ENCODE measurements at regions not wholly inside any gene's neighbourhood (a gene's known extent, or its start where the extent isn't known, plus 50 kb on each side); places are given as distances from the start of the nearest gene placed in this dataset.
A peak's percentile ranks its signal among the peaks of the same experiment; 100 is the strongest.

DNA sequence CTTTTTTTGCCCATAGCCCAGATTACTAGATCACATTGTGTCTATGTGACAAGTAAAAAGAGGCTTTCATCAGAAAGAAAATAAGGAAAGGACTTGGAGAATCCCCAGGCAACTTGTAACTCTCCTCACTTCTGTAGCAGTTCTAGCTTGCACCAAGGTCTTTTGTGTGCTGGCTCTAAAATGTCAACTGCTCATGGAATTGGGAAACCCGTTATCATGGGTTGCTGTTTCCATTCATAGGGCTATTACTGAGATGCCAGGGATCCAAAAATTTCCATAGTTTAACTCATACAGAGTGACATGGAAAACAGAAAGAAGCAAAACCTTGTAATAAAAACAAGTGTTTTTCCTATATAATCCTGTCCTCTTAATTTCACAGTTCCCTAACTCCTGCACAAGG is 123.9 kb upstream of the FBXL7 start (continued):
- TF ChIP-seq, protein P1, sequence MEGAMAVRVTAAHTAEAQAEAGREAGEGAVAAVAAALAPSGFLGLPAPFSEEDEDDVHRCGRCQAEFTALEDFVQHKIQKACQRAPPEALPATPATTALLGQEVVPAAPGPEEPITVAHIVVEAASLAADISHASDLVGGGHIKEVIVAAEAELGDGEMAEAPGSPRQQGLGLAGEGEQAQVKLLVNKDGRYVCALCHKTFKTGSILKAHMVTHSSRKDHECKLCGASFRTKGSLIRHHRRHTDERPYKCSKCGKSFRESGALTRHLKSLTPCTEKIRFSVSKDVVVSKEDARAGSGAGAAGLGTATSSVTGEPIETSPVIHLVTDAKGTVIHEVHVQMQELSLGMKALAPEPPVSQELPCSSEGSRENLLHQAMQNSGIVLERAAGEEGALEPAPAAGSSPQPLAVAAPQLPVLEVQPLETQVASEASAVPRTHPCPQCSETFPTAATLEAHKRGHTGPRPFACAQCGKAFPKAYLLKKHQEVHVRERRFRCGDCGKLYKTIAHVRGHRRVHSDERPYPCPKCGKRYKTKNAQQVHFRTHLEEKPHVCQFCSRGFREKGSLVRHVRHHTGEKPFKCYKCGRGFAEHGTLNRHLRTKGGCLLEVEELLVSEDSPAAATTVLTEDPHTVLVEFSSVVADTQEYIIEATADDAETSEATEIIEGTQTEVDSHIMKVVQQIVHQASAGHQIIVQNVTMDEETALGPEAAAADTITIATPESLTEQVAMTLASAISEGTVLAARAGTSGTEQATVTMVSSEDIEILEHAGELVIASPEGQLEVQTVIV (CRISPR knock-in tag; IDR thresholded peaks at IDR 0.05; ENCODE audit: borderline replicate concordance) = no peak
- TF ChIP-seq XRCC5 (IDR thresholded peaks at IDR 0.05; ENCODE audit: low read depth, low read length) (no peak), RFX5 (IDR thresholded peaks at IDR 0.05; ENCODE audit: low read depth, low read length) (no peak), E2F3 (CRISPR knock-in tag; IDR thresholded peaks at IDR 0.05) (no peak), RBM39 (optimal IDR thresholded peaks at IDR 0.05; ENCODE audit: low read depth, low read length) (no peak), TAF1 (IDR thresholded peaks at IDR 0.05; ENCODE audit: control insufficient read depth, extremely low read depth, insufficient read depth, low read length, severe bottlenecking) (no peak), ZSCAN32 (CRISPR knock-in tag; IDR thresholded peaks at IDR 0.05) (no peak)

DNA sequence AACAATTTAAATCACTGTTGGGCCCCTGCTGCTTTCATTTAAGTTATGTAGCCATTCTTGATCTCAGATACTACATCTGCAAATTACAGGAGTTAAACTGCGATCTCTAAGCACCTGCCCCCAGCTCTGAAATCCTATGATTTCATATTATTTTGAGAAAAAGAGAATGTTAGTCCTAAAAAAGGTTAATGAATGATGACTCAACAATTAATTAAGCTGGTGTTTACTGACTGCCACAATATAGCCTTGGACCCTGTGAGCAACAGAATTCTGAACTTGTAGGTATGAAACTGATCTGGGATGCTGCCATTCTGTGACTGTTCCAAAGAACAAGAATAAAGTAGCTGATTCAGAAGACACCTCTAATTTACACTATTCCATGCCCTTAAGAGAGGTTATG is 124.4 kb upstream of the FBXL7 start:
- Histone ChIP-seq H2AFZ (ENCODE audit: low read depth, low read length) (no peak overlapping the region), H3K4me2 (ENCODE audit: insufficient read depth, low read length) (no peak overlapping the region), H4K20me1 (replicated peaks; ENCODE audit: control insufficient read depth, insufficient read depth, low read length) (no peaks in the 10 kb centered on the region), H3K4me1 (replicated peaks in 1 of 2; ENCODE audit: control insufficient read depth in 2 of 2, insufficient read depth in 2 of 2, low read length in 2 of 2) (no peaks in the 10 kb centered on the region), H3K9me3 (replicated peaks; ENCODE audit: control insufficient read depth, insufficient read depth, low read depth, low read length) (no peaks in the 10 kb centered on the region), H3K9ac (ENCODE audit: insufficient read depth in 1 of 2, low read depth in 2 of 2, low read length in 2 of 2) (no peak overlapping the region), H3K27me3 (ENCODE audit: control insufficient read depth in 2 of 2, insufficient read depth in 2 of 2, low read length in 2 of 2) (no peaks in the 10 kb centered on the region), H3K27ac (ENCODE audit: extremely low read depth, low read depth, low read length) (no peak overlapping the region), H3K36me3 (ENCODE audit: control insufficient read depth, insufficient read depth, low read length) (no peaks in the 10 kb centered on the region), H3K4me3 (no peak overlapping the region), H3K79me2 (ENCODE audit: control insufficient read depth, insufficient read depth, low read length) (no peaks in the 10 kb centered on the region), H3K9me1 (ENCODE audit: control insufficient read depth, insufficient read depth, low read length) (no peaks in the 10 kb centered on the region)
- TF ChIP-seq, protein P2, sequence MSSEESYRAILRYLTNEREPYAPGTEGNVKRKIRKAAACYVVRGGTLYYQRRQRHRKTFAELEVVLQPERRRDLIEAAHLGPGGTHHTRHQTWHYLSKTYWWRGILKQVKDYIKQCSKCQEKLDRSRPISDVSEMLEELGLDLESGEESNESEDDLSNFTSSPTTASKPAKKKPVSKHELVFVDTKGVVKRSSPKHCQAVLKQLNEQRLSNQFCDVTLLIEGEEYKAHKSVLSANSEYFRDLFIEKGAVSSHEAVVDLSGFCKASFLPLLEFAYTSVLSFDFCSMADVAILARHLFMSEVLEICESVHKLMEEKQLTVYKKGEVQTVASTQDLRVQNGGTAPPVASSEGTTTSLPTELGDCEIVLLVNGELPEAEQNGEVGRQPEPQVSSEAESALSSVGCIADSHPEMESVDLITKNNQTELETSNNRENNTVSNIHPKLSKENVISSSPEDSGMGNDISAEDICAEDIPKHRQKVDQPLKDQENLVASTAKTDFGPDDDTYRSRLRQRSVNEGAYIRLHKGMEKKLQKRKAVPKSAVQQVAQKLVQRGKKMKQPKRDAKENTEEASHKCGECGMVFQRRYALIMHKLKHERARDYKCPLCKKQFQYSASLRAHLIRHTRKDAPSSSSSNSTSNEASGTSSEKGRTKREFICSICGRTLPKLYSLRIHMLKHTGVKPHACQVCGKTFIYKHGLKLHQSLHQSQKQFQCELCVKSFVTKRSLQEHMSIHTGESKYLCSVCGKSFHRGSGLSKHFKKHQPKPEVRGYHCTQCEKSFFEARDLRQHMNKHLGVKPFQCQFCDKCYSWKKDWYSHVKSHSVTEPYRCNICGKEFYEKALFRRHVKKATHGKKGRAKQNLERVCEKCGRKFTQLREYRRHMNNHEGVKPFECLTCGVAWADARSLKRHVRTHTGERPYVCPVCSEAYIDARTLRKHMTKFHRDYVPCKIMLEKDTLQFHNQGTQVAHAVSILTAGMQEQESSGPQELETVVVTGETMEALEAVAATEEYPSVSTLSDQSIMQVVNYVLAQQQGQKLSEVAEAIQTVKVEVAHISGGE (CRISPR knock-in tag; IDR thresholded peaks at IDR 0.05) = no peak
- TF ChIP-seq SREBF1 (IDR thresholded peaks at IDR 0.05; ENCODE audit: borderline replicate concordance, low read depth, low read length) (no peak), ZNF316 (IDR thresholded peaks at IDR 0.05) (peak; percentile 17; the same call in 1 of the 2 replicates), ZBTB17 (CRISPR knock-in tag; IDR thresholded peaks at IDR 0.05) (no peak), MAFF (IDR thresholded peaks at IDR 0.05; ENCODE audit: low read length) (0 out of 2 replicates have a peak, but pooled peaks have one; percentile 14)
- FAIRE-seq (no peak), ATAC-seq (no peak), DNase-seq (ENCODE audit: extremely low read depth in 1 of 4, low spot score in 3 of 4) (no peak)
- intact Hi-C loops (cut with micrococcal nuclease) (no loop called here), in situ Hi-C loops (cut with MboI) (no loop called here)
- ChIA-PET CTCF (ENCODE audit: low intra/inter-chr PET ratio) (no interaction called here), POLR2A (interaction anchor here (0.7 kb wide), 1 partner anchor 9 kb away, joined by 3 read pairs; no protein-coding TSS in a partner anchor)
- no TSS peak for BruUV-seq (replicated peaks)
- 4% methylated on average over 1 of the region's 1 CpG for WGBS (ENCODE audit: insufficient coverage, low coverage, missing lambda C conversion rate)

All from K562 (cell line).